HUES64 (cell line): ENCODE measurements at regions not wholly inside any gene's neighbourhood (a gene's known extent, or its start where the extent isn't known, plus 50 kb on each side); places are given as distances from the start of the nearest gene placed in this dataset.

Source experiments
- H3K27ac ChIP-seq: 2 replicates; pipeline ENCODE4 v1.7.0; 2013; ENCODE audit warnings: low read depth, low read length, inconsistent platforms
- H3K27me3 ChIP-seq: 2 replicates; pipeline ENCODE4 v1.6.1; 2013; ENCODE audit warnings: mild to moderate bottlenecking, low read length; ENCODE audit not compliant: insufficient read depth
- H3K36me3 ChIP-seq: 2 replicates; pipeline ENCODE4 v1.6.1; 2013; ENCODE audit warnings: mild to moderate bottlenecking, low read length; ENCODE audit not compliant: insufficient read depth
- H3K4me1 ChIP-seq: 2 replicates; pipeline ENCODE4 v1.6.1; 2013; ENCODE audit warnings: mild to moderate bottlenecking, low read length, moderate library complexity; ENCODE audit not compliant: insufficient read depth
- H3K4me3 ChIP-seq: 2 replicates; pipeline ENCODE4 v1.5.1; 2013; ENCODE audit warnings: mild to moderate bottlenecking, low read length, moderate library complexity
- H3K9ac ChIP-seq: 2 replicates; pipeline ENCODE4 v1.6.1; 2013; ENCODE audit warnings: mild to moderate bottlenecking, low read depth, low read length
- H3K9me3 ChIP-seq: 2 replicates; pipeline ENCODE4 v1.6.1; 2013; ENCODE audit warnings: low read depth, low read length; ENCODE audit not compliant: insufficient read depth
- WGBS: fragments of 150-250, 120-280 bp; methylation state at CpG from one replicate; pipeline ENCODE4 v1.1.7; 2013; ENCODE audit warnings: missing lambda C conversion rate; 5-methylcytosine and 5-hydroxymethylcytosine counted together

- Histone ChIP-seq H3K9ac (no peak overlapping the region), H3K4me3 (no peak overlapping the region), H3K27me3 (no peaks in the 10 kb centered on the region), H3K36me3 (no peaks in the 10 kb centered on the region), H3K27ac (no peak overlapping the region), H3K9me3 (no peaks in the 10 kb centered on the region), H3K4me1 (no peaks in the 10 kb centered on the region)
- 87% methylated on average over 11 of the region's 13 CpGs for WGBS
Observed at GRCh38 chr14:34023824-34024767, 73.2 kb upstream of the EGLN3 start.

GRCh38 chr14:34021096-34021495, 70.2 kb upstream of the EGLN3 start:
- peaks cover 7% of the 10 kb centered on the region for H3K4me1 ChIP-seq
- H3K36me3 ChIP-seq, result no peaks in the 10 kb centered on the region
- no peaks in the 10 kb centered on the region for H3K9me3 ChIP-seq
- H3K9ac ChIP-seq, result no peak overlapping the region
- H3K27ac ChIP-seq, result no peak overlapping the region
- no peak overlapping the region for H3K4me3 ChIP-seq
- no peaks in the 10 kb centered on the region for H3K27me3 ChIP-seq
- 100% methylated on average over 2 of the region's 3 CpGs for WGBS

GRCh38 chr14:34020014-34020413, 69.1 kb upstream of the EGLN3 start:
- no peaks in the 10 kb centered on the region for H3K9me3 ChIP-seq
- H3K27me3 ChIP-seq, result no peaks in the 10 kb centered on the region
- no peak overlapping the region for H3K9ac ChIP-seq
- H3K27ac ChIP-seq, result no peak overlapping the region
- no peaks in the 10 kb centered on the region for H3K36me3 ChIP-seq
- peaks cover 7% of the 10 kb centered on the region for H3K4me1 ChIP-seq
- no peak overlapping the region for H3K4me3 ChIP-seq
- 89% methylated on average over 3 of the region's 3 CpGs for whole genome bisulfite sequencing

- peaks cover 11% of the 10 kb centered on the region for H3K4me1 ChIP-seq
- 85% methylated on average over 17 of the region's 17 CpGs for WGBS
- H3K9me3 ChIP-seq, result no peaks in the 10 kb centered on the region
- H3K27me3 ChIP-seq, result no peaks in the 10 kb centered on the region
- no peak overlapping the region for H3K27ac ChIP-seq
- no peak overlapping the region for H3K9ac ChIP-seq
- no peaks in the 10 kb centered on the region for H3K36me3 ChIP-seq
- no peak overlapping the region for H3K4me3 ChIP-seq
Observed at GRCh38 chr14:34018564-34019244, 67.8 kb upstream of the EGLN3 start.

- WGBS, result 91% methylated on average over 2 of the region's 5 CpGs
- H3K9ac ChIP-seq, result no peak overlapping the region
- no peaks in the 10 kb centered on the region for H3K9me3 ChIP-seq
- no peak overlapping the region for H3K4me3 ChIP-seq
- peaks cover 17% of the 10 kb centered on the region for H3K4me1 ChIP-seq
- H3K27ac ChIP-seq, result no peak overlapping the region
- H3K27me3 ChIP-seq, result no peaks in the 10 kb centered on the region
- no peaks in the 10 kb centered on the region for H3K36me3 ChIP-seq
Observed at GRCh38 chr14:34018125-34018524, 67.3 kb upstream of the EGLN3 start.

- H3K27ac ChIP-seq, result no peak overlapping the region
- H3K9ac ChIP-seq, result no peak overlapping the region
- H3K36me3 ChIP-seq, result no peaks in the 10 kb centered on the region
- WGBS, result 100% methylated on average over 1 of the region's 2 CpGs
- peaks cover 20% of the 10 kb centered on the region for H3K4me1 ChIP-seq
- no peaks in the 10 kb centered on the region for H3K9me3 ChIP-seq
- no peak overlapping the region for H3K4me3 ChIP-seq
- no peaks in the 10 kb centered on the region for H3K27me3 ChIP-seq
Observed at GRCh38 chr14:34015383-34015782, 64.5 kb upstream of the EGLN3 start.

GRCh38 chr14:34014936-34015335, 64.1 kb upstream of the EGLN3 start:
- no peak overlapping the region for H3K9ac ChIP-seq
- peaks cover 20% of the 10 kb centered on the region for H3K4me1 ChIP-seq
- H3K36me3 ChIP-seq, result no peaks in the 10 kb centered on the region
- H3K4me3 ChIP-seq, result no peak overlapping the region
- H3K27me3 ChIP-seq, result no peaks in the 10 kb centered on the region
- no peaks in the 10 kb centered on the region for H3K9me3 ChIP-seq
- WGBS, result 94% methylated on average over 3 of the region's 3 CpGs
- H3K27ac ChIP-seq, result no peak overlapping the region

- no peak overlapping the region for H3K9ac ChIP-seq
- no peak overlapping the region for H3K4me3 ChIP-seq
- no peaks in the 10 kb centered on the region for H3K36me3 ChIP-seq
- WGBS, result 89% methylated on average over 4 of the region's 4 CpGs
- no peaks in the 10 kb centered on the region for H3K27me3 ChIP-seq
- H3K9me3 ChIP-seq, result no peaks in the 10 kb centered on the region
- H3K4me1 ChIP-seq, result peaks cover 20% of the 10 kb centered on the region
- 0 out of 2 replicates have a peak overlapping the region, but pooled peaks have one; percentile 13 for H3K27ac ChIP-seq
Observed at GRCh38 chr14:34013721-34014060, 62.8 kb upstream of the EGLN3 start.

- Histone ChIP-seq H3K27me3 (no peaks in the 10 kb centered on the region), H3K4me1 (peaks cover 15% of the 10 kb centered on the region), H3K9ac (no peak overlapping the region), H3K4me3 (no peak overlapping the region), H3K36me3 (no peaks in the 10 kb centered on the region), H3K27ac (0 out of 2 replicates have a peak overlapping the region, but pooled peaks have one; percentile 13), H3K9me3 (no peaks in the 10 kb centered on the region)
- 71% methylated on average over 7 of the region's 9 CpGs for WGBS
Observed at GRCh38 chr14:34012978-34013720, 62.3 kb upstream of the EGLN3 start.

GRCh38 chr14:34012369-34012768, 61.5 kb upstream of the EGLN3 start:
- Histone ChIP-seq H3K9ac (no peak overlapping the region), H3K27ac (no peak overlapping the region)
- 95% methylated on average over 4 of the region's 6 CpGs for WGBS

GRCh38 chr14:34009956-34010355, 59.1 kb upstream of the EGLN3 start:
- H3K9me3 ChIP-seq, result no peaks in the 10 kb centered on the region
- no peaks in the 10 kb centered on the region for H3K27me3 ChIP-seq
- 96% methylated on average over 5 of the region's 5 CpGs for WGBS
- H3K27ac ChIP-seq, result no peak overlapping the region
- H3K4me1 ChIP-seq, result peaks cover 13% of the 10 kb centered on the region
- no peak overlapping the region for H3K4me3 ChIP-seq
- H3K9ac ChIP-seq, result no peak overlapping the region
- no peaks in the 10 kb centered on the region for H3K36me3 ChIP-seq

More at GRCh38 chr14:34012369-34012768, 61.5 kb upstream of the EGLN3 start:
- H3K4me3 ChIP-seq, result no peak overlapping the region
- H3K27me3 ChIP-seq, result no peaks in the 10 kb centered on the region
- no peaks in the 10 kb centered on the region for H3K36me3 ChIP-seq
- peaks cover 13% of the 10 kb centered on the region for H3K4me1 ChIP-seq
- no peaks in the 10 kb centered on the region for H3K9me3 ChIP-seq
